ENCODE measurements at regions not wholly inside any gene's neighbourhood (a gene's known extent, or its start where the extent isn't known, plus 50 kb on each side); places are given as distances from the start of the nearest gene placed in this dataset.

GRCh38 chr2:20928617-20929016 lies 105.7 kb upstream of the LDAH start:
- ChIA-PET CTCF (no interaction called here), RAD21 (ENCODE audit: low non-redundant PET in 1 of 2, low total read pairs in 2 of 2, uncharacterized antibody in 2 of 2, unreplicated experiment in 2 of 2) (no interaction called here), POLR2A (no interaction called here)
- no TSS peak for BruUV-seq (replicated peaks)
- no peak overlapping the region for H3K4me3 ChIP-seq (replicated peaks in 1 of 2; ENCODE audit: low read depth in 1 of 2, low read length in 2 of 2)
- no peaks in the 10 kb centered on the region for H3K9me2 ChIP-seq (ENCODE audit: insufficient read depth)
- H2AFZ ChIP-seq (ENCODE audit: low read depth, low read length, poor library complexity, severe bottlenecking) = no peak overlapping the region
- no peaks in the 10 kb centered on the region for H3K4me1 ChIP-seq (ENCODE audit: control insufficient read depth in 1 of 2, insufficient read depth in 2 of 2, low read length in 2 of 2)
- DNase-seq (ENCODE audit: low read depth, low spot score) = no peak
- no peak for ATAC-seq
- TF ChIP-seq RAD21 (IDR thresholded peaks at IDR 0.05; ENCODE audit: low read depth) = no peak
- TF ChIP-seq SRF (IDR thresholded peaks at IDR 0.05; ENCODE audit: low read depth) = no peak
- no peak for TF ChIP-seq MAX (IDR thresholded peaks at IDR 0.05)
- no peak for TF ChIP-seq CBX3 (IDR thresholded peaks at IDR 0.05; ENCODE audit: low read depth)
- TF ChIP-seq ELF1 (IDR thresholded peaks at IDR 0.05; ENCODE audit: borderline replicate concordance, low read depth) = no peak
- no peak for TF ChIP-seq SP1 (IDR thresholded peaks at IDR 0.05; ENCODE audit: low read depth)
- TF ChIP-seq EGR1 (IDR thresholded peaks at IDR 0.05; ENCODE audit: low read depth) = no peak
- no peak for TF ChIP-seq JUND (IDR thresholded peaks at IDR 0.05)
- TF ChIP-seq ZNF274 (IDR thresholded peaks at IDR 0.05; ENCODE audit: low read depth, low read length) = no peak
- no peak for TF ChIP-seq POLR2A (IDR thresholded peaks at IDR 0.05; ENCODE audit: borderline replicate concordance, extremely low read depth, insufficient read depth, insufficient read length)
- no peak for TF ChIP-seq CTCF (IDR thresholded peaks at IDR 0.05 in 2 of 3, conservative IDR thresholded peaks at IDR 0.05 in 1 of 3; ENCODE audit: borderline replicate concordance in 1 of 3, insufficient read depth in 1 of 3, low read depth in 2 of 3, low read length in 2 of 3)
- no peak for TF ChIP-seq ZBTB33 (IDR thresholded peaks at IDR 0.05; ENCODE audit: extremely low read depth, insufficient replicate concordance, low read length)
- TF ChIP-seq ZFX (IDR thresholded peaks at IDR 0.05) = no peak
- TF ChIP-seq, protein P1, sequence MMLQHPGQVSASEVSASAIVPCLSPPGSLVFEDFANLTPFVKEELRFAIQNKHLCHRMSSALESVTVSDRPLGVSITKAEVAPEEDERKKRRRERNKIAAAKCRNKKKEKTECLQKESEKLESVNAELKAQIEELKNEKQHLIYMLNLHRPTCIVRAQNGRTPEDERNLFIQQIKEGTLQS (IDR thresholded peaks at IDR 0.05) = no peak
- TF ChIP-seq FOSL1 (IDR thresholded peaks at IDR 0.05; ENCODE audit: low read depth) = no peak
- no peak for TF ChIP-seq EZH2phosphoT487 (IDR thresholded peaks at IDR 0.05; ENCODE audit: borderline replicate concordance)
- peaks cover 10% of the 10 kb centered on the region for H3K27me3 ChIP-seq (ENCODE audit: insufficient read depth, low read length)
- no peak overlapping the region for H3K27ac ChIP-seq (ENCODE audit: low read depth, low read length)
- H3K9me3 ChIP-seq (ENCODE audit: control insufficient read depth in 1 of 2, insufficient read depth in 1 of 2, low read depth in 1 of 2, low read length in 2 of 2) = no peaks in the 10 kb centered on the region
- no peaks in the 10 kb centered on the region for H3K36me3 ChIP-seq (ENCODE audit: control insufficient read depth in 1 of 2, insufficient read depth in 2 of 2, low read length in 2 of 2)
- H4K20me1 ChIP-seq (ENCODE audit: insufficient read depth) = no peaks in the 10 kb centered on the region
- intact Hi-C loops (cut with micrococcal nuclease) = no loop called here
- H3K79me2 ChIP-seq (ENCODE audit: insufficient read depth, low read length) = no peaks in the 10 kb centered on the region
- H3K9ac ChIP-seq (ENCODE audit: low read length) = no peak overlapping the region
- H3K4me2 ChIP-seq (ENCODE audit: low read length) = no peak overlapping the region
